H9 (cell line): ENCODE measurements at regions not wholly inside any gene's neighbourhood (a gene's known extent, or its start where the extent isn't known, plus 50 kb on each side); places are given as distances from the start of the nearest gene placed in this dataset.

Experiments used
- DNase-seq: peaks from one replicate; pipeline ENCODE4 v3.0.0-alpha.2; 2017
- H2AFZ ChIP-seq: one replicate; pipeline ENCODE4 v1.6.1; 2013; ENCODE audit warnings: mild to moderate bottlenecking, low read length, control low read depth, moderate library complexity
- H2AK5ac ChIP-seq: 2 replicates; pipeline ENCODE4 v1.6.1; 2013; ENCODE audit warnings: low read length, control low read depth, mixed read lengths; ENCODE audit not compliant: insufficient read length
- H2BK120ac ChIP-seq: one replicate; pipeline ENCODE4 v1.6.1; 2013; ENCODE audit warnings: low read depth, mild to moderate bottlenecking, low read length, control low read depth, inconsistent platforms; ENCODE audit not compliant: poor library complexity, severe bottlenecking
- H2BK12ac ChIP-seq: 2 replicates; pipeline ENCODE4 v1.6.1; 2013; ENCODE audit warnings: low read length, control low read depth, mixed read lengths, low read depth; ENCODE audit not compliant: insufficient read length
- H2BK15ac ChIP-seq: 2 replicates; pipeline ENCODE4 v1.6.1; 2013; ENCODE audit warnings: low read depth, low read length, control low read depth
- H2BK20ac ChIP-seq: one replicate; pipeline ENCODE4 v1.6.1; 2013; ENCODE audit warnings: low read depth, mild to moderate bottlenecking, low read length, control low read depth, inconsistent platforms; ENCODE audit not compliant: poor library complexity, severe bottlenecking
- H2BK5ac ChIP-seq: 2 replicates; pipeline ENCODE4 v1.6.1; 2013; ENCODE audit warnings: low read length, control low read depth, mixed read lengths; ENCODE audit not compliant: insufficient read length
- H3K14ac ChIP-seq: 2 replicates; pipeline ENCODE4 v1.6.1; 2013; ENCODE audit warnings: low read length, control low read depth; ENCODE audit not compliant: insufficient read depth
- H3K18ac ChIP-seq: 2 replicates; pipeline ENCODE4 v1.6.1; 2013; ENCODE audit warnings: low read depth, mild to moderate bottlenecking, mixed read lengths, low read length, control low read depth; ENCODE audit not compliant: insufficient read length
- H3K23ac ChIP-seq: 2 replicates; pipeline ENCODE4 v1.6.1; 2013; ENCODE audit warnings: low read length, control low read depth, mixed read lengths, low read depth; ENCODE audit not compliant: insufficient read length
- H3K23me2 ChIP-seq: 2 replicates; pipeline ENCODE4 v1.6.1; 2013; ENCODE audit warnings: low read depth, mild to moderate bottlenecking, mixed read lengths, low read length, control low read depth; ENCODE audit not compliant: insufficient read length, poor library complexity, severe bottlenecking
- H3K27ac ChIP-seq: 2 replicates; pipeline ENCODE4 v1.5.1; 2013; ENCODE audit warnings: low read length, control low read depth, mixed read lengths, low read depth; ENCODE audit not compliant: insufficient read length
- H3K27me3 ChIP-seq: 2 replicates; pipeline ENCODE4 v1.6.1; 2013; ENCODE audit warnings: low read length, control low read depth, inconsistent platforms; ENCODE audit not compliant: insufficient read depth
- H3K4ac ChIP-seq: 2 replicates; pipeline ENCODE4 v1.6.1; 2013; ENCODE audit warnings: low read depth, mild to moderate bottlenecking, control low read depth, inconsistent platforms, low read length, moderate library complexity
- H3K4me1 ChIP-seq: 2 replicates; pipeline ENCODE4 v1.6.1; 2013; ENCODE audit warnings: low read length, control low read depth, inconsistent platforms; ENCODE audit not compliant: insufficient read depth
- H3K4me2 ChIP-seq: 2 replicates; pipeline ENCODE4 v1.6.1; 2013; ENCODE audit warnings: low read length, control low read depth, mixed read lengths; ENCODE audit not compliant: insufficient read length, insufficient read depth
- H3K56ac ChIP-seq: 2 replicates; pipeline ENCODE4 v1.6.1; 2013; ENCODE audit warnings: low read depth, mild to moderate bottlenecking, mixed read lengths, low read length, control low read depth; ENCODE audit not compliant: insufficient read length
- H3K79me1 ChIP-seq: 2 replicates; pipeline ENCODE4 v1.6.1; 2013; ENCODE audit warnings: low read depth, mild to moderate bottlenecking, moderate library complexity, low read length, control low read depth, inconsistent platforms; ENCODE audit not compliant: insufficient read depth, poor library complexity, severe bottlenecking
- H3K79me2 ChIP-seq: 2 replicates; pipeline ENCODE4 v1.6.1; 2013; ENCODE audit warnings: low read length, control low read depth, inconsistent platforms; ENCODE audit not compliant: insufficient read depth
- H3K9ac ChIP-seq: 2 replicates; pipeline ENCODE4 v1.6.1; 2013; ENCODE audit warnings: low read length, control low read depth, mixed read lengths; ENCODE audit not compliant: insufficient read length; ENCODE audit errors: extremely low read depth
- H3K9me3 ChIP-seq: one replicate; pipeline ENCODE4 v1.6.1; 2013; ENCODE audit warnings: low read depth, low read length, inconsistent platforms; ENCODE audit not compliant: control insufficient read depth
- H3T11ph ChIP-seq: one replicate; pipeline ENCODE4 v1.6.1; 2013; ENCODE audit warnings: mild to moderate bottlenecking, low read length, control low read depth, inconsistent platforms
- H4K20me1 ChIP-seq: one replicate; pipeline ENCODE4 v1.6.1; 2013; ENCODE audit not compliant: control insufficient read depth, insufficient read length, insufficient read depth
- H4K5ac ChIP-seq: 2 replicates; pipeline ENCODE4 v1.6.1; 2013; ENCODE audit warnings: low read depth, mild to moderate bottlenecking, mixed read lengths, low read length, control low read depth; ENCODE audit not compliant: insufficient read length
- H4K8ac ChIP-seq: replicated peaks from 2 replicates; pipeline ENCODE4 v1.6.1; 2013; ENCODE audit warnings: low read length, control low read depth, mixed read lengths, low read depth; ENCODE audit not compliant: insufficient read length
- H4K91ac ChIP-seq: 2 replicates; pipeline ENCODE4 v1.6.1; 2013; ENCODE audit warnings: low read depth, mild to moderate bottlenecking, moderate library complexity, mixed read lengths, low read length, control low read depth; ENCODE audit not compliant: insufficient read length
- H3K27ac Mint-ChIP-seq, 3 experiments: 2 replicates in 2 of 3; 3 replicates in 1 of 3; pipeline ENCODE4 v1.8.0; 2020 to 2021; ENCODE audit warnings: mixed read lengths in 3 of 3, mild to moderate bottlenecking in 1 of 3, moderate library complexity in 1 of 3
- H3K27me3 Mint-ChIP-seq: 2 replicates; pipeline ENCODE4 v1.8.0; 2021; ENCODE audit warnings: low read depth, mild to moderate bottlenecking, moderate library complexity, mixed read lengths
- H3K36me3 Mint-ChIP-seq, 3 experiments: 2 replicates in 2 of 3; 3 replicates in 1 of 3; pipeline ENCODE4 v1.8.0; 2020 to 2021; ENCODE audit warnings: low read depth in 3 of 3, mixed read lengths in 3 of 3; ENCODE audit not compliant: insufficient read depth in 1 of 3
- H3K4me1 Mint-ChIP-seq, 2 experiments: 2 replicates each; pipeline ENCODE4 v1.8.0; 2020; ENCODE audit warnings: mixed read lengths in 2 of 2
- H3K4me3 Mint-ChIP-seq, 2 experiments: 2 replicates in 1 of 2; 3 replicates in 1 of 2; pipeline ENCODE4 v1.8.0; 2020 to 2021; ENCODE audit warnings: mild to moderate bottlenecking in 2 of 2, mixed read lengths in 2 of 2, moderate library complexity in 1 of 2
- H3K9me3 Mint-ChIP-seq, 2 experiments: 2 replicates in 1 of 2; 3 replicates in 1 of 2; pipeline ENCODE4 v1.8.0; 2020; ENCODE audit warnings: mild to moderate bottlenecking in 2 of 2, mixed read lengths in 2 of 2, moderate library complexity in 1 of 2
- CTCF ChIP-seq: fragments of 200-600 bp; sonication (generic); conservative IDR thresholded peaks from 3 replicates; pipeline ENCODE4 v1.8.0; 2021; ENCODE audit warnings: antibody characterized with exemption, mild to moderate bottlenecking
- WGBS: extraction: QIAGEN DNeasy Blood & Tissue Kit; methylation state at CpG from one replicate; pipeline ENCODE4 v1.1.7; 2013; ENCODE audit warnings: missing lambda C conversion rate, low lambda C conversion rate, mixed read lengths; ENCODE audit not compliant: insufficient read length; ENCODE audit errors: extremely low coverage; 5-methylcytosine and 5-hydroxymethylcytosine counted together

- H3K4me1 Mint-ChIP-seq, result peaks cover 4 to 5% of the 10 kb centered on the region in 2 experiments
- no peak overlapping the region for H3K4me2 ChIP-seq
- no peak for TF ChIP-seq CTCF
Observed at GRCh38 chr20:1782181-1782580, 113.0 kb upstream of the SIRPA start.

More at GRCh38 chr20:1782181-1782580, 113.0 kb upstream of the SIRPA start:
- H3K9me3 Mint-ChIP-seq, result no peaks in the 10 kb centered on the region
- H4K5ac ChIP-seq, result no peak overlapping the region
- no peak overlapping the region for H4K8ac ChIP-seq
- no peak overlapping the region for H3K9ac ChIP-seq
- H3K56ac ChIP-seq, result no peak overlapping the region
- WGBS, result no CpG with 5 or more reads among the region's 3 CpGs
- no peak overlapping the region for H2BK15ac ChIP-seq
- H3K9me3 ChIP-seq, result no peaks in the 10 kb centered on the region
- no peak overlapping the region; the same call in 1 of the 2 replicates for H3K14ac ChIP-seq
- no peak overlapping the region for H2BK120ac ChIP-seq
- no peak overlapping the region for H3K27ac Mint-ChIP-seq
- no peaks in the 10 kb centered on the region for H4K20me1 ChIP-seq
- H3K27me3 ChIP-seq, result no peaks in the 10 kb centered on the region
- H3K27ac ChIP-seq, result no peak overlapping the region
- no peak overlapping the region for H2BK5ac ChIP-seq
- no peak overlapping the region for H3T11ph ChIP-seq
- H3K4me1 ChIP-seq, result no peaks in the 10 kb centered on the region
- no peak overlapping the region for H2AK5ac ChIP-seq
- H3K23ac ChIP-seq, result no peak overlapping the region
- H3K4ac ChIP-seq, result no peak overlapping the region
- no peak overlapping the region for H2BK12ac ChIP-seq
- no peak overlapping the region for H2AFZ ChIP-seq
- H3K27me3 Mint-ChIP-seq, result peaks cover 40% of the 10 kb centered on the region
- no peaks in the 10 kb centered on the region for H3K79me2 ChIP-seq
- H3K36me3 Mint-ChIP-seq, result no peaks in the 10 kb centered on the region
- no peak for DNase-seq
- H3K79me1 ChIP-seq, result no peaks in the 10 kb centered on the region
- H4K91ac ChIP-seq, result no peak overlapping the region
- H2BK20ac ChIP-seq, result no peak overlapping the region
- H3K4me3 Mint-ChIP-seq, result no peak overlapping the region
- H3K23me2 ChIP-seq, result peaks cover 2% of the 10 kb centered on the region
- H3K18ac ChIP-seq, result no peak overlapping the region
